ENCODE measurements at regions not wholly inside any gene's neighbourhood (a gene's known extent, or its start where the extent isn't known, plus 50 kb on each side); places are given as distances from the start of the nearest gene placed in this dataset.
"Not testable (repeated sequence)": the region's sequence is repeated elsewhere in the genome, so short reads cannot be mapped to it uniquely, and the experiment has no call there.

GRCh38 chr1:182157187-182157586 is 95.7 kb upstream of the ZNF648 start:
- DNase-seq (ENCODE audit: low read depth), result no peak

- DNase-seq (ENCODE audit: low read depth), result not testable (repeated sequence)
These were observed 92.9 kb upstream of the ZNF648 start for GRCh38 chr1:182154425-182154824.

- no peak for DNase-seq (ENCODE audit: low read depth)
These were observed 88.0 kb upstream of the ZNF648 start for GRCh38 chr1:182149411-182149965.

- no peak for DNase-seq (ENCODE audit: low read depth)
These were observed 86.4 kb upstream of the ZNF648 start for GRCh38 chr1:182147951-182148350.

GRCh38 chr1:182147136-182147820 is 85.8 kb upstream of the ZNF648 start:
- DNase-seq (ENCODE audit: low read depth), result no peak

GRCh38 chr1:182146286-182146685 is 84.8 kb upstream of the ZNF648 start:
- DNase-seq (ENCODE audit: low read depth), result no peak

- no peak for DNase-seq (ENCODE audit: low read depth)
These were observed 83.9 kb upstream of the ZNF648 start for GRCh38 chr1:182145441-182145840.

GRCh38 chr1:182144646-182145030 is 83.1 kb upstream of the ZNF648 start:
- DNase-seq (ENCODE audit: low read depth), result no peak

GRCh38 chr1:182143825-182144645 is 82.5 kb upstream of the ZNF648 start:
- DNase-seq (ENCODE audit: low read depth), result no peak

- peak; percentile 83 for DNase-seq (ENCODE audit: low read depth)
These were observed 81.7 kb upstream of the ZNF648 start for GRCh38 chr1:182143154-182143657.

- no peak for DNase-seq (ENCODE audit: low read depth)
These were observed 81.1 kb upstream of the ZNF648 start for GRCh38 chr1:182142621-182143020.

GRCh38 chr1:182141040-182141439 is 79.5 kb upstream of the ZNF648 start:
- DNase-seq (ENCODE audit: low read depth), result no peak

GRCh38 chr1:182139496-182139895 is 78.0 kb upstream of the ZNF648 start:
- no peak for DNase-seq (ENCODE audit: low read depth)

GRCh38 chr1:182137546-182137945 is 76.0 kb upstream of the ZNF648 start:
- no peak for DNase-seq (ENCODE audit: low read depth)

GRCh38 chr1:182135946-182136345 is 74.4 kb upstream of the ZNF648 start:
- no peak for DNase-seq (ENCODE audit: low read depth)

- DNase-seq (ENCODE audit: low read depth), result no peak
These were observed 72.7 kb upstream of the ZNF648 start for GRCh38 chr1:182134257-182134656.

GRCh38 chr1:182133181-182133580 is 71.7 kb upstream of the ZNF648 start:
- no peak for DNase-seq (ENCODE audit: low read depth)

- DNase-seq (ENCODE audit: low read depth), result no peak
These were observed 67.9 kb upstream of the ZNF648 start for GRCh38 chr1:182129398-182129797.

GRCh38 chr1:182128502-182128901 is 67.0 kb upstream of the ZNF648 start:
- no peak for DNase-seq (ENCODE audit: low read depth)

- no peak for DNase-seq (ENCODE audit: low read depth)
These were observed 66.1 kb upstream of the ZNF648 start for GRCh38 chr1:182127656-182128055.

- no peak for DNase-seq (ENCODE audit: low read depth)
These were observed 64.8 kb upstream of the ZNF648 start for GRCh38 chr1:182126272-182126800.

GRCh38 chr1:182122913-182123260 is 61.4 kb upstream of the ZNF648 start:
- DNase-seq (ENCODE audit: low read depth), result no peak

All from stimulated activated CD8-positive, alpha-beta memory T cell treated with anti-CD3 and anti-CD28 coated beads, Interleukin-4, amount 100 ng/mL, for 24 hours (primary cell).